ENCODE measurements at regions not wholly inside any gene's neighbourhood (a gene's known extent, or its start where the extent isn't known, plus 50 kb on each side); places are given as distances from the start of the nearest gene placed in this dataset.

DNA sequence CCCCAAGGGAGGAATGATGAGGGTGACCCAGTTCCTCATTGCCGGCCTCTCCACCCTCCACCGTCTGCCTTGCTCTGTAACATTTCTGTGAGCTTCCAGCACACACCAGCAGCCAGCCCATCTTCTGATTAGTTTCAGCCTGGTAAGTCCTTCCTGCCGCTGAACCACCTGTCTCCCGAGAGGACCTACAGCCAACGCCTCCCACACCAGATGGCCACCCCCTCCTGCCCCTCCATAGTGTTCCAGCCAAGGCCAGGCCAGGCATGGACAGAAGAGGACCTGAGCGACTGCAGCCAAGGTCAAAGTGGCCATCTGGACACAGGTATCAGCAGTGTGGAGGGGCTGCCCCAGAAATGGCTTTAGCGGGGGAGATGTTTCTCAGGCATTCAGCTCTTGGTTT is 170.7 kb upstream of the CTBP2 start:
- TF ChIP-seq, protein P1, sequence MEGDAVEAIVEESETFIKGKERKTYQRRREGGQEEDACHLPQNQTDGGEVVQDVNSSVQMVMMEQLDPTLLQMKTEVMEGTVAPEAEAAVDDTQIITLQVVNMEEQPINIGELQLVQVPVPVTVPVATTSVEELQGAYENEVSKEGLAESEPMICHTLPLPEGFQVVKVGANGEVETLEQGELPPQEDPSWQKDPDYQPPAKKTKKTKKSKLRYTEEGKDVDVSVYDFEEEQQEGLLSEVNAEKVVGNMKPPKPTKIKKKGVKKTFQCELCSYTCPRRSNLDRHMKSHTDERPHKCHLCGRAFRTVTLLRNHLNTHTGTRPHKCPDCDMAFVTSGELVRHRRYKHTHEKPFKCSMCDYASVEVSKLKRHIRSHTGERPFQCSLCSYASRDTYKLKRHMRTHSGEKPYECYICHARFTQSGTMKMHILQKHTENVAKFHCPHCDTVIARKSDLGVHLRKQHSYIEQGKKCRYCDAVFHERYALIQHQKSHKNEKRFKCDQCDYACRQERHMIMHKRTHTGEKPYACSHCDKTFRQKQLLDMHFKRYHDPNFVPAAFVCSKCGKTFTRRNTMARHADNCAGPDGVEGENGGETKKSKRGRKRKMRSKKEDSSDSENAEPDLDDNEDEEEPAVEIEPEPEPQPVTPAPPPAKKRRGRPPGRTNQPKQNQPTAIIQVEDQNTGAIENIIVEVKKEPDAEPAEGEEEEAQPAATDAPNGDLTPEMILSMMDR (IDR thresholded peaks at IDR 0.05; ENCODE audit: control insufficient read depth, insufficient read depth, low read depth, low read length, missing control alignments) = no peak
- no peak overlapping the region for H3K4me3 ChIP-seq (ENCODE audit: control insufficient read depth, low read depth, low read length)
- no peak for DNase-seq (ENCODE audit: low read depth)

DNA sequence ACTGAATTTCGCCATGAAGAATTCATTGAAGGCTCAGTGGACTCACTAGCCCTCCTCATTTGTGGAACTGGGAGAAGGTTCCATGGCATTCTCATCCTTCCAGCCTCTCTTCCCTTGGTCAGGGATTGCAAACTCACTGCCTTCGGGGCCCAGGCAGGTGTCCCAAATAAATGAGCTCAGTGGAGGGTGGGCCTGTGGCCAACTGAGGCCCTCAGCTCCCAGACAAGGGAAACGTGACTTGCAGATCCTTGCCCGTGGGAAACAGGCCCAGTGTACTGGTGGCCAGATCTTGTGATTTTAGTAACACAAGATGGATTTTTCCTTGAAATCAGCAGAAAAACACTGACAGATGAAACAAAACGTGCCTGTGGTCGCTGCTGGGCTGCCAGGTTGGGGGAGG is 168.7 kb upstream of the CTBP2 start:
- TF ChIP-seq, protein P1 (IDR thresholded peaks at IDR 0.05; ENCODE audit: control insufficient read depth, insufficient read depth, low read depth, low read length, missing control alignments) = no peak
- no peak for DNase-seq (ENCODE audit: low read depth)
- no peak overlapping the region for H3K4me3 ChIP-seq (ENCODE audit: control insufficient read depth, low read depth, low read length)

DNA sequence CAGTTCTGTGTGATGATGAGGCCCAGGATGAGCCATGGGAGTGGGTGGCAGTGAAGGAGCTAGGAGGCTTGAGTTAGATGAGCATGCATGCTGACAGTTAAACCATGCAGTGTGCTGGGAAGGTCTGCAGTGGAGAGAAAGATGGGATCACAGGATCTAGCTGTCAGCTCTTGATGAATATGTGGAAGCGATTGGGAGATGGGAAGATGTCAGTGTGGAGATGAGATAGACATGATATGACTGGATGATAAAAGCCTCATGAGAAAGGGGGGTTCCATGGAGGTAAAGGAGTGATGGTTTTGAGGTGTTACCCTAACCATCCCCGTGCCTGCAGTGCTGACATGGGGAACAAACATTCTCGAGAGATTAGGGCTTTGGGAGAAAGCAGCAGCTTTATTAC is 165.0 kb upstream of the CTBP2 start:
- no peak overlapping the region for H3K4me3 ChIP-seq (ENCODE audit: control insufficient read depth, low read depth, low read length)
- DNase-seq (ENCODE audit: low read depth) = no peak
- TF ChIP-seq, protein P1 (IDR thresholded peaks at IDR 0.05; ENCODE audit: control insufficient read depth, insufficient read depth, low read depth, low read length, missing control alignments) = no peak

DNA sequence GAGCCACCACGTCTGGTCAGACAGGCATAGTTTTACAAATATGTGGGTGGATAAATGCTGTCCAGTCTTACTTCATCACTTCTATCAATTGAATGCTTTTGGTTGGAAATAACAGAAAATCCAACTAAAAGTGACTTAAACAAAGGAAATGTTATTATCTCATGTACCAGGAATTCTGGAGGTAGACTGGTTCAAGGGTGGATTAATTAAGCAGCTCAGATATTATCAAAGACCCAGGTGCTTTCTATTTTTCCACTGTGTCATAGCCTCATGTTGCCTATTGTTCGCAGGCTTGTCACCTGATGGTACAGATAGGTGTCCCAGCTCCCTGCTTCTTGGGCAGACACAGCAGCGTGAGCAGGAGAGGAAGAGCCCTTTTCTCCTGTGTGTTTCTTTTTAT is 156.1 kb upstream of the CTBP2 start:
- DNase-seq (ENCODE audit: low read depth) = no peak
- H3K4me3 ChIP-seq (ENCODE audit: control insufficient read depth, low read depth, low read length) = no peak overlapping the region
- TF ChIP-seq, protein P1 (IDR thresholded peaks at IDR 0.05; ENCODE audit: control insufficient read depth, insufficient read depth, low read depth, low read length, missing control alignments) = no peak

DNA sequence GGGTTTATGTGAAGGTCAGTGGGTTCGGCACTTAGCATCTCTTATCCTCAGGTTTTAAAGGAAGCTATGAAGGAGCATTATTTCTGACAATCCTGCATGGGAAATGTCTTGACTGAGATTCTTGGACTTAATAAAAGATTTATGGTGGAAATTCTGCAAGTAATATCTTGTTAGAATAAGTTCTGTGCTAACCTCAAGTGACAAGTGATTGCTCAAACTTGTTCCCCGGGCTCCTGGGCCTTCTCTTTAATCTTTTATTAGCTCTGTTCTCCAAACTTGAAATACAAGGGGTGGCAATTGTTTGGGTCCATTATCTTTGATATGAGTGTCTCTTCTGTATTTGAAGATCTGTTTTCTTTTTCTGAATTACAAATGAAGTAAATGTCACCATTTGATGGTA is 140.6 kb upstream of the CTBP2 start:
- no peak for DNase-seq (ENCODE audit: low read depth)
- TF ChIP-seq, protein P1 (IDR thresholded peaks at IDR 0.05; ENCODE audit: control insufficient read depth, insufficient read depth, low read depth, low read length, missing control alignments) = no peak
- no peak overlapping the region for H3K4me3 ChIP-seq (ENCODE audit: control insufficient read depth, low read depth, low read length)

DNA sequence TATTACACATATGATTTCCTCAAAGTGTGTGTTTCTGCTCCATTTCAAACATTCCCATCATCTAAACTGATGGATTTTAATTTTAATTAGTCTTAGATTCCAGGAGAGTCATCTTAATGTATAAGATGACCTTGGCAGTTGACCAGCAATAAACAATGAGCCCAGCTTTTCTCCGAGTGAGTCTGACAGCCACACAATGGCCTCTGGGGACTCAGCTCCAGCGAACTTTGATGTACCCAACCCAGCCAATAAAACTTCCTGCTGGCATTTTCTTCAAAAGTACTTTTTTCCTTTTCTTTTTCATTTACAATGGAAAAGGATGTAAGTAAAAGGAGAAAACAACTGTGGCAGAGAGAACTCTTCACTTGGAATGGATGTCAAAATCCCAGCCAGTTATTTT is 139.1 kb upstream of the CTBP2 start:
- H3K4me3 ChIP-seq (ENCODE audit: control insufficient read depth, low read depth, low read length) = no peak overlapping the region
- DNase-seq (ENCODE audit: low read depth) = no peak
- TF ChIP-seq, protein P1 (IDR thresholded peaks at IDR 0.05; ENCODE audit: control insufficient read depth, insufficient read depth, low read depth, low read length, missing control alignments) = no peak

DNA sequence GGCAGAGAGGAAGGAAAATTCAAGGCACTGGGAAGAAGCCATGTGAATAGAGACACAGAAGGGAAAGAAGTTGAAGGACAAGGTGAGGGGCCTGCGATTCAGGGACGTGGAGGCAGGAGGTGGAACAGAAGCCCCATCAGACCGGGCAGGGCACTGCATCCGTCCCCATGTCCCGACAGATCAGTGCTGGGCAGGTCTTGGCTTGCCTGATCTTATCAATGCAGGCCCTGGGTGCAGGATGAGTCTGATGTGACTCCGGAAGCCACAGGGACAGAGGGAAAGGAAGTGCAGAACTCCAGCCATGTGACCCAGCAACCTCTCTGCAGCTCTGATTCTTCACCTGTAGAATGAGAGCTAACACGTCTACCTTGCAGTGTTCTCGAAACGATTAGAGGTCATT is 136.2 kb upstream of the CTBP2 start:
- TF ChIP-seq, protein P1 (IDR thresholded peaks at IDR 0.05; ENCODE audit: control insufficient read depth, insufficient read depth, low read depth, low read length, missing control alignments) = no peak
- no peak overlapping the region for H3K4me3 ChIP-seq (ENCODE audit: control insufficient read depth, low read depth, low read length)
- DNase-seq (ENCODE audit: low read depth) = no peak

Data from AG09309 (cell line).